BLaER1 (cell line): ENCODE measurements at regions not wholly inside any gene's neighbourhood (a gene's known extent, or its start where the extent isn't known, plus 50 kb on each side); places are given as distances from the start of the nearest gene placed in this dataset.

Experiments used
- H3K27ac ChIP-seq: shearing (Covaris generic); formaldehyde crosslinking; 2 replicates; pipeline ENCODE4 v1.8.1; 2022
- H3K27me3 ChIP-seq: shearing (Covaris generic); formaldehyde crosslinking; 2 replicates; pipeline ENCODE4 v1.8.1; 2022
- H3K36me3 ChIP-seq: shearing (Covaris generic); formaldehyde crosslinking; 2 replicates; pipeline ENCODE4 v1.8.1; 2022
- H3K4me1 ChIP-seq: shearing (Covaris generic); formaldehyde crosslinking; 2 replicates; pipeline ENCODE4 v1.8.1; 2022
- H3K4me2 ChIP-seq: shearing (Covaris generic); formaldehyde crosslinking; 2 replicates; pipeline ENCODE4 v1.8.1; 2022
- H3K4me3 ChIP-seq: shearing (Covaris generic); formaldehyde crosslinking; 2 replicates; pipeline ENCODE4 v1.8.1; 2022
- H3K9ac ChIP-seq: shearing (Covaris generic); formaldehyde crosslinking; 2 replicates; pipeline ENCODE4 v1.8.1; 2022
- H3K9me3 ChIP-seq: shearing (Covaris generic); formaldehyde crosslinking; 2 replicates; pipeline ENCODE4 v1.8.1; 2022
- H4K20me1 ChIP-seq: shearing (Covaris generic); formaldehyde crosslinking; 2 replicates; pipeline ENCODE4 v1.8.1; 2022
- Cebpa-rat ChIP-seq: shearing (Covaris generic); IDR thresholded peaks from 2 replicates; pipeline ENCODE4 v1.8.1; 2022

DNA sequence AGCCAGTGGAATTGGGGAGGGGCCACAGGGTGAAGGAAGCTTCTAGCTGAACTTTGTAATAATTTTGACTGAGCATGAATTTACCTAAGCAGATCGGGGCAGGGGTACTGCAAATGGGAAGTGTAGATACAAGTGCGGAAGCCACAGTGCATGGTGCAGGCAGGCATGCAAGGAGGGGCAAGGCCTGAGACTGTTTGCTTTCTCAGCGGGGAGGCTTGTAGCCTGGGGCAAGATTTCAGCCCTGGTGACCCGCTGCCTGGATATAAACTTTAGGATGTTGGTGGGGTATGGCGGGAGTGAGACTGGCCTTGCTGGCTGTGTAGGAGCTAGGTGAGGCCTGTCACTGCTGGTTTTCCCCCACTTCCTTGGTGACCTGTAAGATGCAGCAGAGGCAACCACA lies 266.4 kb upstream of the PREP start:
- no peak overlapping the region for H3K4me3 ChIP-seq
- H3K36me3 ChIP-seq = no peaks in the 10 kb centered on the region
- no peaks in the 10 kb centered on the region for H4K20me1 ChIP-seq
- no peaks in the 10 kb centered on the region for H3K4me1 ChIP-seq
- H3K27me3 ChIP-seq = no peaks in the 10 kb centered on the region
- no peak overlapping the region for H3K27ac ChIP-seq
- H3K9ac ChIP-seq = no peak overlapping the region
- H3K9me3 ChIP-seq = peaks cover 15% of the 10 kb centered on the region
- TF ChIP-seq Cebpa-rat = no peak
- H3K4me2 ChIP-seq = no peak overlapping the region

DNA sequence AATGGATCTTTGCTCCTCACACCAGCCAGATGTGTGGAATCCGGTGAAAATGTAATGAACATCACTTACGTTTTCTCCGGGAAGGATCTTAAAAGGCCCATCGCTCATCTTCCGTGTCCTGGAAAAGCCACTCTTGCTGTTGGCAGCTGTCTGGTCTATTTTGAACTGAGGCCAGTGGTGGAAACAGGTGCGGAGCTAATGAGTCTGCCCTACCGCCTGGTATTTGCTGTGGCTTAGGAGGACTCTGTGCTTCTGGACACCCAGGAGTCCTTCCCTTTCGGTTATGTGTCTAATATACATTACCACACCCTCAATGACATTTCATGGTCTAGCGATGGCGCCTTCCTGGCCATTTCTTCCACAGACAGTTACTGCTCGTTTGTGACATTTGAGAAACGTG lies 264.2 kb upstream of the PREP start:
- Histone ChIP-seq H3K4me3 (no peak overlapping the region), H4K20me1 (no peaks in the 10 kb centered on the region), H3K36me3 (no peaks in the 10 kb centered on the region), H3K27me3 (no peaks in the 10 kb centered on the region), H3K9me3 (peaks cover 16% of the 10 kb centered on the region), H3K9ac (no peak overlapping the region), H3K27ac (no peak overlapping the region), H3K4me1 (no peaks in the 10 kb centered on the region), H3K4me2 (no peak overlapping the region)
- TF ChIP-seq Cebpa-rat = no peak

DNA sequence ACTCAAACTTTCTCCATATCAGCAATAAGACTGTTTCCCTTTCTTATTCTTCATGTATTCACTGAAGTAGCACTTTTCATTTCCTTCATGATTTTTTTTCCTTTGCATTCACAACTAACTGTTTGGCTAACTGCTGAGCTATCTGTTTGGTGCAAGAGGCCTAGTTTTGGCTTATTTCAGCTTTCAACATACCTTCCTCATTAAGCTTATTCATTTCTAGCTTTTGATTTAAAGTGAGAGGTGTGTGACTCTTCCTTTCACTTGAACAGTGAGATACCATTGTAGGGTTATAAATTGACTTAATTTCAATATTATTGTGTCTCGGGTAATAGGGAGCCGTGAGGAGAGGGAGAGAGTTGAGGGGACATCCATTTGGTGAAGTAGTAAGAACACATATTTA lies 262.0 kb upstream of the PREP start:
- H3K36me3 ChIP-seq = no peaks in the 10 kb centered on the region
- no peak overlapping the region for H3K4me2 ChIP-seq
- no peaks in the 10 kb centered on the region for H3K27me3 ChIP-seq
- peaks cover 16% of the 10 kb centered on the region for H3K9me3 ChIP-seq
- H3K4me3 ChIP-seq = no peak overlapping the region
- H3K27ac ChIP-seq = no peak overlapping the region
- no peaks in the 10 kb centered on the region for H3K4me1 ChIP-seq
- no peak overlapping the region for H3K9ac ChIP-seq
- no peak for TF ChIP-seq Cebpa-rat
- no peaks in the 10 kb centered on the region for H4K20me1 ChIP-seq

DNA sequence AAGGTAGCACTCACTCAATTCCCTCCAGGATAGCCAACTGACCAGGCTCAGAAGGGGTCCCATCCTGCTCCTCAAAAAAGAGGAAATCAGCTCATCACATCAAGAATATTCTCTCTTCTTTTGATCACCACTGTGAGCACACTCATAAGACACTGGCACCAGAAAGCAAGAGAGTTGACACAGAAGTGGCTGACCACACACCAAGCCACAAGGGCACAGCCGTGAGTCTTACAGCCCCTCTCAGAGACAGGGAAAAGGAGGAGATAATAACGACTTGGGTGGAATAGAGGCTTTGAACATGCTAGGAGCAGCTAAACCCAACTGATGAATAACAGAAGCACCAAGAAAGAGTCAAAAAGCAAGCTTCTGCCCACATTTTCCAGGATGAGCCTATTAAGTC lies 249.1 kb upstream of the PREP start:
- Histone ChIP-seq H3K4me2 (no peak overlapping the region), H3K9me3 (no peaks in the 10 kb centered on the region), H3K4me3 (no peak overlapping the region), H3K27ac (no peak overlapping the region), H3K4me1 (no peaks in the 10 kb centered on the region), H4K20me1 (no peaks in the 10 kb centered on the region), H3K36me3 (no peaks in the 10 kb centered on the region), H3K27me3 (no peaks in the 10 kb centered on the region), H3K9ac (no peak overlapping the region)
- TF ChIP-seq Cebpa-rat = no peak

DNA sequence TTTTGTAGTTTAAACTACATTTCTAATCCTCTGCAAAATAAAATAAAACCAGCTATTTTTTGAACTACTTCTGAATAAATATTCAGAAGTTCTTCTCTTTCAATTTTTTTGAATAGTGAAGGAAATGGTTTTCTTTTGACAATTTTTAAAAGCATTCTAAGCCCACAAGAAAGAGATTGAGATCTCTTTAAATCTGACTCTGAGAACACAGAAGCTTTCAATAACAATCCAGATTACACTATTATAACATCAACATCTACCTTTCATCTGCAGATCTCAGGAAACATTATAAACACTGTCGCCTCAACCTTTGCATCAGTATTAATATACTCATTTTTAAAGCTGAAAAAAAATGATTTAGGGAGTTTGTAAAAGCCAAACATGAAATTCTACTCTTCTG lies 247.5 kb upstream of the PREP start:
- Histone ChIP-seq H3K4me3 (no peak overlapping the region), H3K9ac (no peak overlapping the region), H3K36me3 (no peaks in the 10 kb centered on the region), H3K27me3 (no peaks in the 10 kb centered on the region), H3K4me2 (no peak overlapping the region), H3K27ac (no peak overlapping the region), H3K4me1 (no peaks in the 10 kb centered on the region), H4K20me1 (no peaks in the 10 kb centered on the region), H3K9me3 (no peaks in the 10 kb centered on the region)
- no peak for TF ChIP-seq Cebpa-rat

DNA sequence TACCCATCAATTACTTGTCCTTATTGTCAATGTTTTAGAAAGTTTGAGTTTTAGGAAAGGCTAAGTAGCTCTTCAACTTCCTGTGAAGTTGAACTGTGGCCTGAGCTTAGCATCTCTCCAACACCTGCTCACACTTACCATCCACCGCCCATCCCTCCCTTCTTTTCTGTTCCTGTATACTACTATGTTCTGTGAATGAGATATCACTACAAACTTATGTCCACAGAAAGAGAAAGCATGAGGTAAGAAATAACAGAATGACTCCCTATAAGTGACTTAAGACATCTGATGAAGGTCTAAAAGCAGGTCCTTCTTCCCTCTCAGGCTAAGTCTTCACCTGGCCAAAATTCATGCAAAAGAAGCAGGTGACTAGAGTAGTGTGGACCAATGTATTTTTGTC lies 246.3 kb upstream of the PREP start:
- Histone ChIP-seq H3K4me1 (no peaks in the 10 kb centered on the region), H3K9me3 (no peaks in the 10 kb centered on the region), H3K9ac (no peak overlapping the region), H3K4me2 (no peak overlapping the region), H4K20me1 (no peaks in the 10 kb centered on the region), H3K36me3 (no peaks in the 10 kb centered on the region), H3K27ac (no peak overlapping the region), H3K27me3 (no peaks in the 10 kb centered on the region), H3K4me3 (no peak overlapping the region)
- no peak for TF ChIP-seq Cebpa-rat

GRCh38 chr6:105648276-105648675 lies 245.4 kb upstream of the PREP start:
- no peaks in the 10 kb centered on the region for H3K27me3 ChIP-seq
- no peaks in the 10 kb centered on the region for H3K9me3 ChIP-seq
- no peak for TF ChIP-seq Cebpa-rat
- no peaks in the 10 kb centered on the region for H3K4me1 ChIP-seq
- H3K36me3 ChIP-seq = no peaks in the 10 kb centered on the region
- no peak overlapping the region for H3K9ac ChIP-seq
- H3K4me3 ChIP-seq = no peak overlapping the region
- H4K20me1 ChIP-seq = no peaks in the 10 kb centered on the region
- H3K27ac ChIP-seq = no peak overlapping the region
- H3K4me2 ChIP-seq = no peak overlapping the region

- H3K27me3 ChIP-seq = no peaks in the 10 kb centered on the region
- no peak for TF ChIP-seq Cebpa-rat
- no peak overlapping the region for H3K4me2 ChIP-seq
- H3K4me1 ChIP-seq = peaks cover 4% of the 10 kb centered on the region; the same call in 1 of the 2 replicates
- H3K27ac ChIP-seq = no peak overlapping the region
- H4K20me1 ChIP-seq = no peaks in the 10 kb centered on the region
- no peak overlapping the region for H3K9ac ChIP-seq
- H3K4me3 ChIP-seq = no peak overlapping the region
- H3K9me3 ChIP-seq = no peaks in the 10 kb centered on the region
- H3K36me3 ChIP-seq = no peaks in the 10 kb centered on the region
These were observed 243.5 kb upstream of the PREP start for GRCh38 chr6:105646391-105646867.

- H3K27me3 ChIP-seq = no peaks in the 10 kb centered on the region
- no peak for TF ChIP-seq Cebpa-rat
- H3K36me3 ChIP-seq = no peaks in the 10 kb centered on the region
- no peak overlapping the region for H3K27ac ChIP-seq
- H3K9me3 ChIP-seq = no peaks in the 10 kb centered on the region
- no peak overlapping the region for H3K4me2 ChIP-seq
- H3K9ac ChIP-seq = no peak overlapping the region
- H3K4me3 ChIP-seq = no peak overlapping the region
- no peaks in the 10 kb centered on the region for H4K20me1 ChIP-seq
- H3K4me1 ChIP-seq = peaks cover 6% of the 10 kb centered on the region; the same call in 1 of the 2 replicates
These were observed 243.1 kb upstream of the PREP start for GRCh38 chr6:105645958-105646357.

- Histone ChIP-seq H3K9ac (no peak overlapping the region), H3K27me3 (no peaks in the 10 kb centered on the region), H3K9me3 (no peaks in the 10 kb centered on the region), H3K4me2 (no peak overlapping the region), H4K20me1 (no peaks in the 10 kb centered on the region), H3K27ac (no peak overlapping the region), H3K36me3 (no peaks in the 10 kb centered on the region), H3K4me3 (no peak overlapping the region), H3K4me1 (peaks cover 6% of the 10 kb centered on the region; the same call in 1 of the 2 replicates)
- no peak for TF ChIP-seq Cebpa-rat
These were observed 242.3 kb upstream of the PREP start for GRCh38 chr6:105645156-105645555.

- Histone ChIP-seq H3K36me3 (no peaks in the 10 kb centered on the region), H3K4me1 (peaks cover 6% of the 10 kb centered on the region; the same call in 1 of the 2 replicates), H4K20me1 (no peaks in the 10 kb centered on the region), H3K4me3 (no peak overlapping the region), H3K27ac (no peak overlapping the region), H3K9ac (no peak overlapping the region), H3K4me2 (no peak overlapping the region), H3K9me3 (no peaks in the 10 kb centered on the region), H3K27me3 (no peaks in the 10 kb centered on the region)
- no peak for TF ChIP-seq Cebpa-rat
These were observed 241.8 kb upstream of the PREP start for GRCh38 chr6:105644691-105645090.
